Neural progenitor cell (in vitro differentiated cells): ENCODE measurements at regions not wholly inside any gene's neighbourhood (a gene's known extent, or its start where the extent isn't known, plus 50 kb on each side); places are given as distances from the start of the nearest gene placed in this dataset.

Source experiments
- DNase-seq: peaks from one replicate; pipeline ENCODE4 v3.0.0-alpha.2; 2016; ENCODE audit warnings: low spot score
- H2AFZ ChIP-seq: fragments of 200-600 bp; sonication (generic); replicated peaks from 2 replicates; pipeline ENCODE4 v1.6.1; 2016; ENCODE audit warnings: antibody characterized with exemption
- H3F3A ChIP-seq: fragments of 200-600 bp; sonication (generic); 2 replicates; pipeline ENCODE4 v1.6.1; 2016; ENCODE audit warnings: antibody characterized with exemption, low read depth
- H3K27ac ChIP-seq: fragments of 200-600 bp; sonication (generic); 2 replicates; pipeline ENCODE4 v1.5.1; 2016; ENCODE audit warnings: mild to moderate bottlenecking
- H3K27me3 ChIP-seq: fragments of 200-600 bp; sonication (generic); 2 replicates; pipeline ENCODE4 v1.6.1; 2016; ENCODE audit warnings: mild to moderate bottlenecking, moderate library complexity
- H3K36me3 ChIP-seq: fragments of 200-600 bp; sonication (generic); 2 replicates; pipeline ENCODE4 v1.5.1; 2016
- H3K4me1 ChIP-seq: fragments of 200-600 bp; sonication (generic); 2 replicates; pipeline ENCODE4 v1.6.1; 2016; ENCODE audit warnings: mixed run types
- H3K4me2 ChIP-seq: fragments of 200-600 bp; sonication (generic); 2 replicates; pipeline ENCODE4 v1.6.1; 2016
- H3K4me3 ChIP-seq: fragments of 200-600 bp; sonication (generic); 2 replicates; pipeline ENCODE4 v1.5.1; 2016
- H3K79me2 ChIP-seq: fragments of 200-600 bp; sonication (generic); 2 replicates; pipeline ENCODE4 v1.6.1; 2016; ENCODE audit warnings: low read depth
- H3K9ac ChIP-seq: fragments of 200-600 bp; sonication (generic); 2 replicates; pipeline ENCODE4 v1.6.1; 2016
- H3K9me3 ChIP-seq: fragments of 200-600 bp; sonication (generic); 2 replicates; pipeline ENCODE4 v1.5.1; 2016; ENCODE audit warnings: low read depth
- H4K20me1 ChIP-seq: fragments of 200-600 bp; sonication (generic); 2 replicates; pipeline ENCODE4 v1.6.1; 2016; ENCODE audit warnings: low read depth
- H3K27ac Mint-ChIP-seq: 3 replicates; pipeline ENCODE4 v1.8.0; 2021; ENCODE audit warnings: mixed read lengths
- H3K27me3 Mint-ChIP-seq: 2 replicates; pipeline ENCODE4 v1.8.0; 2022; ENCODE audit warnings: low read depth, mild to moderate bottlenecking, inconsistent platforms, moderate library complexity, mixed read lengths; ENCODE audit not compliant: insufficient read depth
- H3K36me3 Mint-ChIP-seq: 3 replicates; pipeline ENCODE4 v1.8.0; 2021; ENCODE audit warnings: mixed read lengths
- H3K4me1 Mint-ChIP-seq: 3 replicates; pipeline ENCODE4 v1.8.0; 2021; ENCODE audit warnings: mixed read lengths
- H3K4me3 Mint-ChIP-seq: 3 replicates; pipeline ENCODE4 v1.8.0; 2021; ENCODE audit warnings: mild to moderate bottlenecking, moderate library complexity, mixed read lengths
- H3K9me3 Mint-ChIP-seq: 3 replicates; pipeline ENCODE4 v1.8.0; 2020; ENCODE audit warnings: mixed read lengths
- EZH2 ChIP-seq: fragments of 200-600 bp; sonication (generic); IDR thresholded peaks from 2 replicates; pipeline ENCODE4 v1.6.1; 2017; ENCODE audit warnings: antibody characterized with exemption, mild to moderate bottlenecking, moderate library complexity
- EZH2phosphoT487 ChIP-seq: fragments of 200-600 bp; sonication (generic); IDR thresholded peaks from 2 replicates; pipeline ENCODE4 v1.6.1; 2017; ENCODE audit warnings: antibody characterized with exemption
- TF ChIP-seq, protein P1 (sequence below): fragments of 200-600 bp; sonication (generic); IDR thresholded peaks from 2 replicates; pipeline ENCODE4 v1.5.1; 2017; ENCODE audit warnings: antibody characterized with exemption, mild to moderate bottlenecking

DNA sequence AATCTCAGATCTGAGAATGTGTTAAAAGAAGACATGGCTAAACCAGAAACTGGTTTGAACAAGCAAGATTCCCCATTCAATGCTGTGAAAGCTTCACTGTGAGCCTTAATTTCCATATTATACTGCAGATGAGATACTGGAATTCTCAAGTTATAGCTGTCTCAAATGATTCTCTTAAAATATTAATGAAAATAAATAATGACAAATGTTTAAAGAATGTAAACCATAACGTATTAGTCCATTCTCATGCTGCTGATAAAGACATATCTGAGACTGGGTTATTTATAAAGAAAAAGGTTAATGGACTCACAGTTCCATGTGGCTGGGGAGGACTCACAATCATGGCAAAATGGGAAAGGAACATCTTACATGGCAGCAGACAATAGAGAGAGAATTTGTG lies 667.8 kb downstream of the SLITRK1 start:
- no peak overlapping the region for H3K27ac Mint-ChIP-seq
- DNase-seq, result no peak
- Histone ChIP-seq H3K4me3 (no peak overlapping the region), H4K20me1 (no peaks in the 10 kb centered on the region), H3K36me3 (no peaks in the 10 kb centered on the region), H3K79me2 (no peaks in the 10 kb centered on the region), H3K4me1 (no peaks in the 10 kb centered on the region), H3K27me3 (no peaks in the 10 kb centered on the region), H3K27ac (no peak overlapping the region), H2AFZ (no peak overlapping the region), H3K4me2 (no peak overlapping the region), H3K9ac (no peak overlapping the region), H3F3A (no peaks in the 10 kb centered on the region), H3K9me3 (no peaks in the 10 kb centered on the region)
- peaks cover 14% of the 10 kb centered on the region for H3K9me3 Mint-ChIP-seq
- TF ChIP-seq, protein P1, sequence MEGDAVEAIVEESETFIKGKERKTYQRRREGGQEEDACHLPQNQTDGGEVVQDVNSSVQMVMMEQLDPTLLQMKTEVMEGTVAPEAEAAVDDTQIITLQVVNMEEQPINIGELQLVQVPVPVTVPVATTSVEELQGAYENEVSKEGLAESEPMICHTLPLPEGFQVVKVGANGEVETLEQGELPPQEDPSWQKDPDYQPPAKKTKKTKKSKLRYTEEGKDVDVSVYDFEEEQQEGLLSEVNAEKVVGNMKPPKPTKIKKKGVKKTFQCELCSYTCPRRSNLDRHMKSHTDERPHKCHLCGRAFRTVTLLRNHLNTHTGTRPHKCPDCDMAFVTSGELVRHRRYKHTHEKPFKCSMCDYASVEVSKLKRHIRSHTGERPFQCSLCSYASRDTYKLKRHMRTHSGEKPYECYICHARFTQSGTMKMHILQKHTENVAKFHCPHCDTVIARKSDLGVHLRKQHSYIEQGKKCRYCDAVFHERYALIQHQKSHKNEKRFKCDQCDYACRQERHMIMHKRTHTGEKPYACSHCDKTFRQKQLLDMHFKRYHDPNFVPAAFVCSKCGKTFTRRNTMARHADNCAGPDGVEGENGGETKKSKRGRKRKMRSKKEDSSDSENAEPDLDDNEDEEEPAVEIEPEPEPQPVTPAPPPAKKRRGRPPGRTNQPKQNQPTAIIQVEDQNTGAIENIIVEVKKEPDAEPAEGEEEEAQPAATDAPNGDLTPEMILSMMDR, result no peak
- no peak for TF ChIP-seq EZH2
- no peak for TF ChIP-seq EZH2phosphoT487
- H3K27me3 Mint-ChIP-seq, result no peaks in the 10 kb centered on the region
- no peak overlapping the region for H3K4me3 Mint-ChIP-seq
- no peaks in the 10 kb centered on the region for H3K36me3 Mint-ChIP-seq
- H3K4me1 Mint-ChIP-seq, result no peaks in the 10 kb centered on the region

DNA sequence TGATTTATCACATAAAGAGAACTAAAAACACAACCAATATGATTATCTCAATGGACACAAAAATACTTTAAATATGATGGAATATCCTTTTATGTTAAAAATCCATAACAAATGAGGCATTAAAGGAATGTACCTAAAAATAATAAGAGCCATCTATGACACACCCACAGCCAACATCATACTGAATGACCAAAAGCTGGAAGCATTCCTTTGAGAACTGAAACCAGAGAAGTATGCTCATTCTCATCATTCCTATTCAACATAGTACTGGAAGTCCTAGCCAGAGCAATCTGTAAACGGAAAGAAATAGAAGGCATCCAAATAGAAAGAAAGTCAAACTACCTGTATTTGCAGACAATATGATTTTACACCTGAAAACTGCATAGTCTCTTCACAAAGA lies 671.0 kb downstream of the SLITRK1 start:
- no peak overlapping the region for H3K4me3 ChIP-seq
- no peak overlapping the region for H3K4me3 Mint-ChIP-seq
- H3K27ac ChIP-seq, result no peak overlapping the region
- H3K4me1 Mint-ChIP-seq, result no peaks in the 10 kb centered on the region
- H3K36me3 ChIP-seq, result no peaks in the 10 kb centered on the region
- H3K27me3 Mint-ChIP-seq, result no peaks in the 10 kb centered on the region
- TF ChIP-seq EZH2phosphoT487, result no peak
- TF ChIP-seq EZH2, result no peak
- peaks cover 14% of the 10 kb centered on the region for H3K9me3 Mint-ChIP-seq
- no peak overlapping the region for H2AFZ ChIP-seq
- H3K36me3 Mint-ChIP-seq, result no peaks in the 10 kb centered on the region
- H3K79me2 ChIP-seq, result no peaks in the 10 kb centered on the region
- H3K27ac Mint-ChIP-seq, result no peak overlapping the region
- no peaks in the 10 kb centered on the region for H3F3A ChIP-seq
- no peak for DNase-seq
- H4K20me1 ChIP-seq, result no peaks in the 10 kb centered on the region
- H3K4me2 ChIP-seq, result no peak overlapping the region
- no peaks in the 10 kb centered on the region for H3K27me3 ChIP-seq
- H3K9ac ChIP-seq, result no peak overlapping the region
- H3K9me3 ChIP-seq, result no peaks in the 10 kb centered on the region
- no peaks in the 10 kb centered on the region for H3K4me1 ChIP-seq

DNA sequence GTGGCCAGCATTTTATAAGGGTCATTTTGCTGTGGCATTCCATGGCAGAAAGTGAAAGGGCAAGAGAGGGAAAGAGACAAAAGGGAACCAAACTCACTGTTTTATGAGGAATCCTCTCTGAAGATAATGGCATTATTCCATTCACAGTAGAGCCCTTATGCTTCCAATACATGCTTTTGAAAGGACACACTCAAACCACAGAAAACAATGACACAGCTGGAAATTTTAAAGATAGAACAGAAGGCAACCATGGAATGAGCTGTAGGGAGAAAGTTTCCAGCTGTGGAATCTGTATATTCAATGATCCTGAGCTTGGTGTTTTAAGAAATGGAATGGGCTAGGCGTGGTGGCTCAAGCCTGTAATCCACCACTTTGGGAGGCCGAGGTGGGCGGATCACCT lies 677.4 kb downstream of the SLITRK1 start:
- peaks cover 4% of the 10 kb centered on the region for H3K4me1 Mint-ChIP-seq
- Histone ChIP-seq H3K36me3 (no peaks in the 10 kb centered on the region), H2AFZ (no peak overlapping the region), H3K27ac (no peak overlapping the region), H3K9me3 (no peaks in the 10 kb centered on the region), H3K4me2 (no peak overlapping the region), H3K9ac (no peak overlapping the region), H3K4me1 (no peaks in the 10 kb centered on the region), H4K20me1 (no peaks in the 10 kb centered on the region), H3K27me3 (no peaks in the 10 kb centered on the region), H3F3A (peaks cover 3% of the 10 kb centered on the region), H3K4me3 (no peak overlapping the region), H3K79me2 (no peaks in the 10 kb centered on the region)
- peak; percentile 23 for DNase-seq
- TF ChIP-seq EZH2phosphoT487 (no peak), EZH2 (no peak)
- TF ChIP-seq, protein P1, result no peak
- peaks cover 2% of the 10 kb centered on the region for H3K27me3 Mint-ChIP-seq
- no peaks in the 10 kb centered on the region for H3K36me3 Mint-ChIP-seq
- no peak overlapping the region for H3K27ac Mint-ChIP-seq
- no peak overlapping the region for H3K4me3 Mint-ChIP-seq
- H3K9me3 Mint-ChIP-seq, result peaks cover 5% of the 10 kb centered on the region

DNA sequence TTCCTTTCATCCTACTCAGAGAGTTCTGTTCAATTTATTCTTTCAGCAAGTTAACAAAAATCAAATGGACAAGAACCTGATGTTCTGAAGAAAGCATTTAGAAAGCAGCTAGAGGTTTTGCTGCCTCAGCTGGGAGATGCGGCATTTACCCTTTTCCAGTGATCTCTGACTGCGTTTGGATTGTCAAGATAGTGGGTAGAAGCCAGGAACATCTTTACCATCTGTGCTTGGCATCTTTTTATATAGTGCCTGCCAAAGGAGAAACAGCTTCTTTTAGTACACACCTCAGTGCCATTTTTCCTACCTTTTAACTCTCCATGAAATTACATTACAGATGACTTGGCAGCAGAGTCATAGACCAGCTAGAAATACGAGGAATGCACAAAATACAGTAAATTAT lies 680.8 kb downstream of the SLITRK1 start:
- TF ChIP-seq, protein P1, result no peak
- no peak for TF ChIP-seq EZH2
- no peak for TF ChIP-seq EZH2phosphoT487
- H3K27me3 ChIP-seq, result no peaks in the 10 kb centered on the region
- DNase-seq, result no peak
- H3K9me3 Mint-ChIP-seq, result peaks cover 4% of the 10 kb centered on the region
- H3K27ac ChIP-seq, result no peak overlapping the region
- H3K4me3 Mint-ChIP-seq, result no peak overlapping the region
- no peaks in the 10 kb centered on the region for H4K20me1 ChIP-seq
- H3K27me3 Mint-ChIP-seq, result peaks cover 2% of the 10 kb centered on the region
- H3K4me2 ChIP-seq, result no peak overlapping the region
- no peak overlapping the region for H2AFZ ChIP-seq
- H3K9me3 ChIP-seq, result no peaks in the 10 kb centered on the region
- no peaks in the 10 kb centered on the region for H3K79me2 ChIP-seq
- no peaks in the 10 kb centered on the region for H3K36me3 Mint-ChIP-seq
- H3K36me3 ChIP-seq, result no peaks in the 10 kb centered on the region
- peaks cover 3% of the 10 kb centered on the region for H3F3A ChIP-seq
- H3K27ac Mint-ChIP-seq, result no peak overlapping the region
- H3K4me3 ChIP-seq, result no peak overlapping the region
- no peak overlapping the region for H3K9ac ChIP-seq
- H3K4me1 Mint-ChIP-seq, result peaks cover 4% of the 10 kb centered on the region
- no peaks in the 10 kb centered on the region for H3K4me1 ChIP-seq
